ENCODE measurements at regions not wholly inside any gene's neighbourhood (a gene's known extent, or its start where the extent isn't known, plus 50 kb on each side); places are given as distances from the start of the nearest gene placed in this dataset.
A peak's percentile ranks its signal among the peaks of the same experiment; 100 is the strongest.

GRCh38 chr18:33957707-33958106 is 267.0 kb downstream of the NOL4 start:
- no peak for DNase-seq (ENCODE audit: low spot score)

GRCh38 chr18:33951031-33951430 is 273.7 kb downstream of the NOL4 start:
- DNase-seq (ENCODE audit: low spot score) = no peak

- no peak for DNase-seq (ENCODE audit: low spot score)
These were observed 278.4 kb downstream of the NOL4 start for GRCh38 chr18:33946336-33946735.

- no peak for DNase-seq (ENCODE audit: low spot score)
These were observed 280.2 kb downstream of the NOL4 start for GRCh38 chr18:33944493-33944892.

- no peak for DNase-seq (ENCODE audit: low spot score)
These were observed 287.4 kb downstream of the NOL4 start for GRCh38 chr18:33937270-33937816.

- no peak for DNase-seq (ENCODE audit: low spot score)
These were observed 290.5 kb downstream of the NOL4 start for GRCh38 chr18:33934258-33934657.

- DNase-seq (ENCODE audit: low spot score) = peak; percentile 4
These were observed 296.5 kb downstream of the NOL4 start for GRCh38 chr18:33928231-33928630.

- no peak for DNase-seq (ENCODE audit: low spot score)
These were observed 300.1 kb downstream of the NOL4 start for GRCh38 chr18:33924576-33924975.

GRCh38 chr18:33923980-33924379 is 300.7 kb downstream of the NOL4 start:
- no peak for DNase-seq (ENCODE audit: low spot score)

- DNase-seq (ENCODE audit: low spot score) = no peak
These were observed 306.1 kb downstream of the NOL4 start for GRCh38 chr18:33918571-33918970.

- DNase-seq (ENCODE audit: low spot score) = no peak
These were observed 308.5 kb downstream of the NOL4 start for GRCh38 chr18:33916200-33916599.

GRCh38 chr18:33914399-33914798 is 310.3 kb downstream of the NOL4 start:
- peak; percentile 23 for DNase-seq (ENCODE audit: low spot score)

- peak; percentile 16 for DNase-seq (ENCODE audit: low spot score)
These were observed 318.7 kb downstream of the NOL4 start for GRCh38 chr18:33906046-33906445.

- DNase-seq (ENCODE audit: low spot score) = no peak
These were observed 322.7 kb downstream of the NOL4 start for GRCh38 chr18:33901894-33902512.

GRCh38 chr18:33900638-33901037 is 322.6 kb downstream of the ASXL3 start:
- DNase-seq (ENCODE audit: low spot score) = no peak

- DNase-seq (ENCODE audit: low spot score) = no peak
These were observed 320.4 kb downstream of the ASXL3 start for GRCh38 chr18:33898427-33898826.

- no peak for DNase-seq (ENCODE audit: low spot score)
These were observed 300.2 kb downstream of the ASXL3 start for GRCh38 chr18:33878213-33878612.

- DNase-seq (ENCODE audit: low spot score) = no peak
These were observed 297.1 kb downstream of the ASXL3 start for GRCh38 chr18:33875029-33875565.

- DNase-seq (ENCODE audit: low spot score) = no peak
These were observed 295.1 kb downstream of the ASXL3 start for GRCh38 chr18:33873112-33873511.

GRCh38 chr18:33871363-33872025 is 293.5 kb downstream of the ASXL3 start:
- no peak for DNase-seq (ENCODE audit: low spot score)

- DNase-seq (ENCODE audit: low spot score) = no peak
These were observed 292.0 kb downstream of the ASXL3 start for GRCh38 chr18:33870059-33870458.

GRCh38 chr18:33866386-33866785 is 288.4 kb downstream of the ASXL3 start:
- no peak for DNase-seq (ENCODE audit: low spot score)

- DNase-seq (ENCODE audit: low spot score) = no peak
These were observed 285.9 kb downstream of the ASXL3 start for GRCh38 chr18:33863912-33864311.

Data from A172 (cell line).